GM21723 (cell line): ENCODE measurements at regions not wholly inside any gene's neighbourhood (a gene's known extent, or its start where the extent isn't known, plus 50 kb on each side); places are given as distances from the start of the nearest gene placed in this dataset.
"Not testable (repeated sequence)": the region's sequence is repeated elsewhere in the genome, so short reads cannot be mapped to it uniquely, and the experiment has no call there.

Source experiments
- ATAC-seq: cut with Tn5 transposase; IDR thresholded peaks from one replicate; pipeline ENCODE4 v1.9.1; 2021; ENCODE audit warnings: mild to moderate bottlenecking, moderate library complexity; ENCODE audit not compliant: unreplicated experiment

DNA sequence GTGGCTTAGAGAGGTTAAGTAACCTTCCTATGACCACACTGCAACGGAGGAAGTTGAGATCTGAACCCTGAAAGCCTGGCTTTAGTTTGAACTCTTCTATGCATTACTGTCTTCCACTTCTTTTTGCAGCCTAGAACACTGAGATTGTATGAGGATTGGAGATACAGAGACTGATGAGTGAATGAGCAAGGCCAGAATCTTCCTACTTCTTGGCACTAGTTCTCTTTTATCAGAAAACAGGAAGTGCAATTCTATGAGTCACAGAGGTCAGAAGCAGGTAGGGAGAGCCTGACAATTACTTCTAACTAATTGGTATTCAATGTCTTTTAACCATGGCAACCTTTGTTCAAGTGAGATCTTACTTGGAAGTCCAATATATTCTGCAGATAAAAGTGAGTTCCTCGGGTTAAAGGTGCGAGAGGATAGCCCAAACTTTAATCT is 219.0 kb downstream of the SHQ1 start:
- ATAC-seq = peak; percentile 64

DNA sequence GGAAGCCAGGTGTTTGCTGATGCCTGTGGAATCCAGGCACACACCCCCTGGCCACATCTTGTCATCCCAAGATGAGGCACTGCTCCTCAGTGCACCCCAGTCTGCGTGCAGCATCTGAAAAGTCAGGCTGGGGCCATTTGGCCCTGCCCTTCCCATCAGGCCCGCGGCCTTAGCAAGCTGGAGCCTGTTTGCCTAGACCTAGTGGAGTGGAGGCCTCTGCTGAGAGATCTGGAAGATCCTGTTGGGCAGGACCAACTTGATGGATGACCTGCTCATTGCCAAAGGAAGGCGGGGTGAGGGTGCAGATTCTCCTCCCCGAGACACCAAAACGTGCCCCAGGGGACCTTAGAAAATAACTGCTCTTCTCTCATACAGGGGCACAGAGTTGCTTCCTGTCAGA is 220.2 kb downstream of the SHQ1 start:
- ATAC-seq = no peak

GRCh38 chr3:72627271-72627670 is 221.0 kb downstream of the SHQ1 start:
- ATAC-seq = no peak

GRCh38 chr3:72625602-72626337 is 222.5 kb downstream of the SHQ1 start:
- ATAC-seq = no peak

DNA sequence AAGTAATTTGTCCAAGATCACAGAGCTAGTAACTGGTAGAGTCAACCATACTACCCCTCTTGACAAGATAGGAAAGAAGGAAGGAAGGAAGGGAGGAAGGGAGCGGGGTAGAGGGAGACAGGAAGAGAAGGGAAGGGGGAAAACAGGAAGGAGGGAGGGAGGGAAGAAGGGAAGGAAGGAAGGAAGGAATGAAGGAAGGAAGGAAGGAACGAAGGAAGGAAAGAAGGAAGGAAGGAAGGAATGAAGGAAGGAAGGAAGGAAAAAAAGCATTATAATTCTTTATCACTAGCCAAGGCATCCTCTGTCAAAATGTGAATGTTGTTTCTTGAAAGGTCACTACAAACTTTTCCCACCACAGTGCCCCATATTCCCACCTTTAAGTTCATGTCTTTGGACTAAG is 223.6 kb downstream of the SHQ1 start:
- no peak for ATAC-seq

DNA sequence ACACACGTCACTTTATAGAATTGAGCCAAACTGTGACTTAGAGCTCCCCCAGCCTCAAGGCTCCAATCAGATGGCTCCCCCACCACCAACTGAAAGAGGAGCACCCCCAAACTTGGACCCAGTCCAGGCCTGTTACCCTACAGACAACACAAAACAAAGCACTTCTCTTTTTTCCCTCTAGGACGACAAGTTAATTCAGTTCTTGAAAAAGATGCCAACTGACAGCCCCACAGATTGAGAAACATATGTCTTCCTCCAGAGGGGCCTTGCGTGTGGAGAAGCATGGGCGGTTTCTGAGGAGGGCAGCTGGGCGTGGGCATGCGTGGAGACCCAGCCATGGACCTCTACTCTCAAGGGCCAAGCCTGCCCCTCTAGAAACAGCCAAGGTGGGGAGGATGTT is 229.5 kb downstream of the SHQ1 start:
- no peak for ATAC-seq

GRCh38 chr3:72617424-72618024 is 230.7 kb downstream of the SHQ1 start:
- no peak for ATAC-seq

GRCh38 chr3:72615776-72616175 is 232.5 kb downstream of the SHQ1 start:
- ATAC-seq = no peak

DNA sequence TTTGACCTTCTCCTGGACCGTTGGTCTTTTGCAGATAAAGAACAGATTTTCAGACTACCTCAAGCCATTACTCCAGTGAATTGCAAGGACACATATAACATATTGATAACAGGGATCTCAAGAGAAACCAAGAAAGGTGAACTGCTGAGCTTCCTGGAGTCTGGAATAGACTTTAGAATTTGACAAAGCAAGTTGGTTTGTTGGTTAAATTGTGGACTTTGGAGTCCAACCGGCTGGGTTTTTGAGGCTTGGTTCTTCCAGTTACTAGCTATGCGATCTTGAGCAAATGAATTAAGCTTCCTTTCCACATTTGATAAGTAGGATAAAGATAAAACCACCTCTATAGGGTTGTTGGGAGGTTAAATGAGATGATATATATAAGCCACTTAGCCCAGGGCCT is 233.1 kb downstream of the SHQ1 start:
- ATAC-seq = no peak

DNA sequence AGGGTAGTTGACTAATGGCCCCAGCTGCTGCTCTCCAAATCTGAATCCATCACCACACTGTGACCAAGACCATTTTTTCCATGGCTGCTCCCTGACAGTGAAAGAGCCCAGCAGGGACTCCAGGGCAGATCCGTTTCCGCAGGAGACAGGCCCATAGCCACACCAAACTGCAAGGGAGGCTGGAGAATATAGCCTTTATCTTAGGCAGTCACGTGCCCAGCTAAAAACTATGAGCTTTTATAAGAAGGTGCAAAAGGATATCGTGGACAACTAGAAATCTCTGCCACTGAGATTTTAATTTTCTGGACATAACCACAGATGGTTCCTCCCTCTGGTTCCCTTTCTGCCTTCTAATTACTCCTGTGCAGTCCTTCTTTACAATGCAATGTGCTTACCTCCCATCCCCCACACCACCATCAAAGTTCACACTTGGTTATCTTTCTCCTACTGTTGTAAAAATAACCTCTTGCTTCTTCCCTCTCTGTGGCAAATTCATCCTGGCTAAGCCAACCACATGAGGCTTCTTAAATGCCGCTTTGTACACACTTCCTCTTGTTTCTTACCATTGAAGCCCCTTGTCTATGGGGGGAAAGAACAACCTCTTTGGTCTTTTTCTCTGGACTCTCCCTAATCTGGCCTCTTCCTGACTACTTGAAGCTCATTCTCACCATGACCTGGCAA is 233.7 kb downstream of the SHQ1 start:
- no peak for ATAC-seq

GRCh38 chr3:72613871-72614270 is 234.4 kb downstream of the SHQ1 start:
- no peak for ATAC-seq

DNA sequence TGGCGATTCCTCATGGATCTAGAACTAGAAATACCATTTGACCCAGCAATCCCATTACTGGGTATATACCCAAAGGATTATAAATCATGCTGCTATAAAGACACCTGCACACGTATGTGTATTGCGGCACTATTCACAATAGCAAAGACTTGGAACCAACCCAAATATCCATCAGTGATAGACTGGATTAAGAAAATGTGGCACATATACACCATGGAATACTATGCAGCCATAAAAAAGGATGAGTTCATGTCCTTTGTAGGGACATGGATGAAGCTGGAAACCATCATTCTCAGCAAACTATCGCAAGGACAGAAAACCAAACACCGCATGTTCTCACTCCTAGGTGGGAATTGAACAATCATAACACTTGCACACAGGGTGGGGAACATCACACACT is 239.1 kb downstream of the SHQ1 start:
- ATAC-seq = not testable (repeated sequence)

DNA sequence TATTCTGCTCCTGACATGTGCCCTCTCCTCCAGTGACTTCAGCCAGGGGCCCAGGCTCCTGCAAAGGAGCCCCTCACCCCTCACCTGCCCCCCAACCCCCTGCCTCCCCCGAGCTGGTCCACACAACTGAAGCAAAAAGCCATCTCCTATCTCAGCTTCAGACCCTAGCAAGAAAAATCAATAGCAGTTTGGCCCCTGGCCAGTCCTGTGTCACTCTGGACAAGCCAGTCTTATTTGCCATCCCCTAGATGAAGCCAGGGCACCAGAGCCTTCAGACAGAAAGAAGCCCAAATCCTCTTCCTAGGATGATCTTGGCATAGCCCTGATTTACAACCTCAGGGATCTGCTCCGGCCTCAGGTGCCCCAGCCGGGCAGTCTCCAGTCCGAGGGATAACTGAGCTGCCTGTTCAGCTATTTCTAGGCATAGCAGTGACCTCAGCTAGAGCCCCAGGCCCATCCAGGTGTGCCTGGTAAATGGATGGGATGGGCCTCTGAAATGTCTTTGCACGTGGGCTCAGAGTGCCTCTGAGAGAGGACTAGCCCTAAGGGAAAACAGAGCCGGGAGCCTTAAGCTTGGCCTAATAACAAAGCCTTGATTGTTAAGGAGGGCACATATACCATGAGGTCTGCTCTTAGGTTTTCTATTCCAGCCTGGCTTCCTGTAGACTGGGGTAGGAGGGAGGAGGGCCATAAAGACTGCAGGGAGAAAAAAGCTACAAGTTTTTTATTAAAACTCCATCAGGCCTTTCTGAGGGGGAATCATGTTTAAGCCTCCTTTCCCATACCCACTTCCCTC is 242.0 kb downstream of the SHQ1 start:
- no peak for ATAC-seq

GRCh38 chr3:72604328-72604727 is 243.9 kb downstream of the SHQ1 start:
- no peak for ATAC-seq

DNA sequence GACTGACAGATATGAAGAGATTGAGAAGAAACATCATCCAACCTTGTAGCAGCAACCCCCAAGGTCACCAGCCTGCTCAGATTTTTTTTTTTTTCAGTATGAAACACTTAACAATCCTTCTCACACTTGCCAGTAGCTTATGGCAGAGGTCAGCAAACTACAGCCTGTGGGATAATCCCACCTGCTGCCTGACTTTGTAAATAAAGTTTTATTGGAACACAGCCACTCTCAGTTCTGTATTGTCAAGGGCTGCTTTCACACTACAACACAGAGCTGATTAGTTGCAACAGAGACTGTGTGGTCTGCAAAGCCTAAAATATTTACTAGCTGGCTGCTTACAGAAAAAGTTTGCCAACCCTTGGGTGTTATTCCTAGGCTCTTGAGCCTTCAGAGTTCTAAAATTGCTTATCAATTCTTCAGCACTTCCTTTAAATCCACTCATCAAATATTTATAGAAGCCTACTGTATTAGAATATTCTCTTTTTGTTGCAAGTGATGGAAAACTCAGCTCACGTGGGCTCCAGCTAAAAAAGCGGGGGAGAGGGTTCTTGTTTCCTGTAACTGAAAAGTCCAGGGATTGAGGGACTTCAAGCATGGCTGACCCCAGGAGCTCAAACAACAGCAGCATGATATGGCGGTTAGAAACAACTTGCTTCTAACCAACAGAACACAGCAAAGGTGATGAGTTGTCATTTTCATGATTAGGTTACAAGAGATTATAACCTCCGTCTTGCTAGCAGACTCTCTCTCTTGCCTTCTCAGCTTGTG is 246.1 kb downstream of the SHQ1 start:
- no peak for ATAC-seq

DNA sequence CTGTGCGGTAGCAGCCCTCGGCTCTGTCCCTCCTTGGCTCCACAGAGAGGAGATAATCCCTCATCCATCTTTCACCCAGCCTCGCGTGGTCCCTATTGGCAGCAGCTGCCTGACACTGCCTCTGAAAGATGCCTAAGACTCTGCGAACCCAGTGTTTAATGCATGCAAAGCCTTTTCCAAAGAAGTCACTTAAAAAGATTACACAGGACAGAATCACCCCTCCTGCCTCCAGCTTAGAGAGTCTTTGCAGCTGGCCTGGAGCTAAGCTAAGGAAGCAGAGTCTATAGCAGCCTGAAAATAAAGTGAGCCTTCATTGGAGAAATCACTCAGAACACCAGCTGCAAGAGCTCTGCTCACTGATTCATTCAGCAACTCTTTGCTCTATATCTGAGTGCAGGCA is 247.2 kb downstream of the SHQ1 start:
- ATAC-seq = no peak

DNA sequence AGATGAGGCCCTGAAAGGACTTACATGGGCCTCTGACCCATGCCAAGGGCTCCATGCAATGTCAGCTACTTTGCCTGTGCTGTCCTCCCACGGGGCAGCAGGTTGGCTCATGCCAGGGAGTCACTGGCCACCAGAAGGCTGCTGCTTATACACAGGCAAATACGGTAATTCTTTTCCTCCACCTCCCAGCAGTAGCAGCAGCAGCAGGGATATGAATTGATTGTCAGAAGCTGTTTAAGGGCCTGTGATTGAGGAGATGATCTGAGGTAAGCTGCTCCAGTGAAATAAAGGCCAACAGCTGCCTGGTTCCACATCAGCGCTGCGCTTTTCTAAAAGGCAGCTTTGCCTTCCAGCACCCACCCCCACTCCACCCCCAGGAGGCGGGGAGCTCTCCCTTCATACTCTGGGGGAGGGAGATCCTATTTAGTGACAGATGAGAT is 250.5 kb downstream of the SHQ1 start:
- ATAC-seq = no peak

DNA sequence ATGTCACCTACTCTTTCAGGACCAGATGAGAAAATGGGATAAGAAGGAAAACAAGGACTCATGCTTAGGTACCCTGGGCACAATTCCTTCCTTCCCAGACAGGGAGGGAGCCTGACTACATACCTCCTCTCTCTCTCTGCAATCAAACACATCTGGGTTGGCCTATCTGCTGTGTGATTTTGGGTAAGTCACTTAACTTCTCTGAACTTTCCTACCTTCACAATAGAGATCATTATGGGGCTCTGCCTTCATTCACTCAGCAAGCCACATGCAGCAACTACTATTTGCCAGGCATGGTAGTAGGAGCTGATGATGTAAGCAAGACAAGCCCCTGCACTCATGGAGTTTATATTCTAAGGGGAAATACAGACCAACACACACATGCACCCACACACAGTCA is 251.2 kb downstream of the SHQ1 start:
- no peak for ATAC-seq

- no peak for ATAC-seq
Observed at GRCh38 chr3:72595927-72596610, 252.2 kb downstream of the SHQ1 start.

DNA sequence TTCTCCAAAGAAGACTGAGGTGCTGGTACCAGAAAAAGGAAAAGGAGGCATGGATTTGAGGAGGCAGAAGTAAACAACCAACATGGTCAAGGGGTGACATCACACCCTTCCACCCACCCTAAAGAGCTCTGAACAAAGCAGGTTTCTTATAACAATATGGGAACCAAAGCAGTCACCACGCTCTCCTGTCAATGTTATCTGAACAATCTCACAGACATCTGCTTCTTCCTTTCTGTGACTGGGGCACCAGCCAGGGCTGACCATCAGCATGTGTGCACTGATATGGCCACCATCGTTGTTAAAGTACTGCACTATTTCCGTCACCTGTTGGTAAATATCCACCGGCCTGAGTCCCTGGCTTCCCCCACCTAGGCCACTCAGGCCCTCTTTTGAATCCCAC is 252.9 kb downstream of the SHQ1 start:
- no peak for ATAC-seq
